Liver (tissue), 8 donors: ENCODE measurements at regions not wholly inside any gene's neighbourhood (a gene's known extent, or its start where the extent isn't known, plus 50 kb on each side); places are given as distances from the start of the nearest gene placed in this dataset.

Experiments used
- DNase-seq: peaks from one replicate; pipeline ENCODE4 v3.0.0-alpha.2; 2017; ENCODE audit warnings: low spot score
- H3K27ac ChIP-seq, 2 donors: one replicate each; pipeline ENCODE4 v1.7.0; 2013; ENCODE audit warnings: inconsistent platforms in 2 of 2, low read length in 2 of 2, control low read depth in 1 of 2, low read depth in 1 of 2, mild to moderate bottlenecking in 1 of 2
- H3K27me3 ChIP-seq, 4 donors: one replicate each; pipeline versions ENCODE4 v1.6.1 to v1.7.0; 2013; ENCODE audit warnings: low read length in 3 of 4, inconsistent platforms in 1 of 4, mild to moderate bottlenecking in 1 of 4, moderate library complexity in 1 of 4; ENCODE audit not compliant: control insufficient read depth in 4 of 4, insufficient read depth in 4 of 4
- H3K36me3 ChIP-seq, 4 donors: one replicate each; pipeline versions ENCODE4 v1.6.1 to v1.7.0; 2013; ENCODE audit warnings: low read length in 3 of 4, mild to moderate bottlenecking in 3 of 4, low read depth in 1 of 4, moderate library complexity in 1 of 4; ENCODE audit not compliant: control insufficient read depth in 4 of 4, insufficient read depth in 3 of 4
- H3K4me1 ChIP-seq, 4 donors: one replicate each; pipeline versions ENCODE4 v1.6.1 to v1.7.0; 2013; ENCODE audit warnings: low read length in 3 of 4, mild to moderate bottlenecking in 3 of 4, moderate library complexity in 1 of 4; ENCODE audit not compliant: control insufficient read depth in 4 of 4, insufficient read depth in 4 of 4
- H3K4me3 ChIP-seq, 3 donors: one replicate each; pipeline versions ENCODE4 v1.6.1 to v1.7.0; 2013; ENCODE audit warnings: low read length in 3 of 3, control low read depth in 1 of 3, low read depth in 1 of 3, mild to moderate bottlenecking in 1 of 3
- H3K9ac ChIP-seq, 2 donors: one replicate each; pipeline ENCODE4 v1.7.0; 2013; ENCODE audit warnings: low read length in 2 of 2, mild to moderate bottlenecking in 2 of 2, moderate library complexity in 2 of 2, control low read depth in 1 of 2, low read depth in 1 of 2
- H3K9me3 ChIP-seq, 4 donors: one replicate each; pipeline versions ENCODE4 v1.6.1 to v1.7.0; 2013; ENCODE audit warnings: low read length in 3 of 4; ENCODE audit not compliant: control insufficient read depth in 4 of 4
- ATF3 ChIP-seq: IDR thresholded peaks from 2 replicates; pipeline ENCODE4 v1.6.1; 2016; ENCODE audit warnings: antibody characterized with exemption
- CTCF ChIP-seq: fragments of 150-350 bp; IDR thresholded peaks from 2 replicates; pipeline ENCODE4 v1.5.1; 2017; ENCODE audit warnings: improper control_type of control experiment, low read depth, low read length; ENCODE audit not compliant: missing input control
- EGR1 ChIP-seq, 2 donors: IDR thresholded peaks; 2 replicates each; pipeline ENCODE4 v1.6.1; 2016 to 2018; ENCODE audit warnings: antibody characterized with exemption in 2 of 2, low read depth in 2 of 2
- FOXA1 ChIP-seq: IDR thresholded peaks from 2 replicates; pipeline ENCODE4 v1.6.1; 2016; ENCODE audit warnings: antibody characterized with exemption
- FOXA2 ChIP-seq: IDR thresholded peaks from 2 replicates; pipeline ENCODE4 v1.6.1; 2016; ENCODE audit warnings: antibody characterized with exemption
- GABPA ChIP-seq, 2 donors: IDR thresholded peaks in 1 of 2; conservative IDR thresholded peaks in 1 of 2; 2 replicates each; pipeline ENCODE4 v1.6.1; 2016; ENCODE audit warnings: antibody characterized with exemption in 2 of 2, mild to moderate bottlenecking in 1 of 2, moderate library complexity in 1 of 2
- HNF4A ChIP-seq, 2 donors: conservative IDR thresholded peaks; 2 replicates each; pipeline ENCODE4 v1.6.1; 2016; ENCODE audit warnings: antibody characterized with exemption in 2 of 2, mild to moderate bottlenecking in 2 of 2
- HNF4G ChIP-seq: IDR thresholded peaks from 2 replicates; pipeline ENCODE4 v1.6.1; 2016; ENCODE audit warnings: antibody characterized with exemption
- JUND ChIP-seq, 2 donors: IDR thresholded peaks; 2 replicates each; pipeline ENCODE4 v1.6.1; 2016; ENCODE audit warnings: antibody characterized with exemption in 2 of 2
- MAX ChIP-seq: IDR thresholded peaks from 2 replicates; pipeline ENCODE4 v1.6.1; 2016; ENCODE audit warnings: antibody characterized with exemption
- NR2F2 ChIP-seq: IDR thresholded peaks from 2 replicates; pipeline ENCODE4 v1.6.1; 2016; ENCODE audit warnings: antibody characterized with exemption
- RAD21 ChIP-seq, 2 donors: IDR thresholded peaks; 2 replicates each; pipeline ENCODE4 v1.6.1; 2016; ENCODE audit warnings: antibody characterized with exemption in 2 of 2, mild to moderate bottlenecking in 2 of 2
- REST ChIP-seq: IDR thresholded peaks from 2 replicates; pipeline ENCODE4 v1.6.1; 2016; ENCODE audit warnings: antibody characterized with exemption, mild to moderate bottlenecking
- RXRA ChIP-seq, 2 donors: IDR thresholded peaks; 2 replicates each; pipeline ENCODE4 v1.6.1; 2017 to 2018; ENCODE audit warnings: antibody characterized with exemption in 2 of 2, mild to moderate bottlenecking in 1 of 2
- SP1 ChIP-seq: IDR thresholded peaks from 2 replicates; pipeline ENCODE4 v1.6.1; 2018; ENCODE audit warnings: antibody characterized with exemption, mild to moderate bottlenecking
- TAF1 ChIP-seq: conservative IDR thresholded peaks from 2 replicates; pipeline ENCODE4 v1.6.1; 2016; ENCODE audit warnings: antibody characterized with exemption, mild to moderate bottlenecking
- YY1 ChIP-seq: IDR thresholded peaks from 2 replicates; pipeline ENCODE4 v1.6.1; 2016; ENCODE audit warnings: antibody characterized with exemption, mild to moderate bottlenecking
- ZBTB33 ChIP-seq: IDR thresholded peaks from 2 replicates; pipeline ENCODE4 v1.6.1; 2016; ENCODE audit warnings: antibody characterized with exemption
- WGBS: extraction: QIAGEN DNeasy Blood & Tissue Kit; methylation state at CpG from one replicate; pipeline ENCODE4 v1.1.7; 2013; 5-methylcytosine and 5-hydroxymethylcytosine counted together
- donor health status: healthy.
- donor health status: healthy.
- donor health status: healthy.
- donor health status: healthy.
- donor health status: healthy.

GRCh38 chr6:155584006-155584405, 128.4 kb upstream of the NOX3 start:
- Histone ChIP-seq H3K9me3 (peaks cover 0 to 5% (median 2%) of the 10 kb centered on the region in 4 donors), H3K27ac (no peak overlapping the region), H3K4me1 (no peaks in the 10 kb centered on the region), H3K27me3 (peaks cover 0 to 3% (median 0%) of the 10 kb centered on the region in 4 donors), H3K36me3 (no peaks in the 10 kb centered on the region), H3K9ac (no peak overlapping the region), H3K4me3 (no peak overlapping the region)
- WGBS, result 70% methylated on average over 3 of the region's 3 CpGs
- no peak for TF ChIP-seq REST
- no peak for TF ChIP-seq NR2F2
- no peak for TF ChIP-seq CTCF
- no peak for TF ChIP-seq YY1
- TF ChIP-seq JUND (IDR thresholded peaks at IDR 0.05), result no peak
- TF ChIP-seq MAX, result no peak
- no peak for TF ChIP-seq ZBTB33
- no peak for TF ChIP-seq FOXA2
- TF ChIP-seq EGR1 (IDR thresholded peaks at IDR 0.05; ENCODE audit: low read depth in 2 of 2), result no peak
- TF ChIP-seq HNF4G, result no peak
- no peak for TF ChIP-seq GABPA (IDR thresholded peaks at IDR 0.05 in 1 of 2, conservative IDR thresholded peaks at IDR 0.05 in 1 of 2)
- TF ChIP-seq RAD21 (IDR thresholded peaks at IDR 0.05), result no peak
- no peak for TF ChIP-seq SP1
- no peak for TF ChIP-seq RXRA (IDR thresholded peaks at IDR 0.05)
- TF ChIP-seq ATF3, result no peak
- TF ChIP-seq TAF1, result no peak
- no peak for TF ChIP-seq HNF4A (conservative IDR thresholded peaks at IDR 0.05)
- no peak for TF ChIP-seq FOXA1
- DNase-seq, result no peak
